ENCODE measurements at regions not wholly inside any gene's neighbourhood (a gene's known extent, or its start where the extent isn't known, plus 50 kb on each side); places are given as distances from the start of the nearest gene placed in this dataset.

GRCh38 chr19:29266001-29266400 is 53.0 kb upstream of the UQCRFS1 start:
- TF ChIP-seq CTCF (IDR thresholded peaks at IDR 0.05 in 2 of 3, conservative IDR thresholded peaks at IDR 0.05 in 1 of 3; ENCODE audit: borderline replicate concordance in 1 of 3, insufficient read depth in 1 of 3, low read depth in 2 of 3, low read length in 2 of 3) (no peak), REST (IDR thresholded peaks at IDR 0.05; ENCODE audit: low read depth) (no peak)
